BLaER1 treated with 17β-estradiol and CSF1 and Interleukin-3, amounts not matched to agents 10 nM and 100 nM (cell line): ENCODE measurements at regions not wholly inside any gene's neighbourhood (a gene's known extent, or its start where the extent isn't known, plus 50 kb on each side); places are given as distances from the start of the nearest gene placed in this dataset.

Experiments used
- H3K27ac ChIP-seq, 11 experiments: shearing (Covaris generic); formaldehyde crosslinking; 2 replicates each; pipeline ENCODE4 v1.8.1; 2022
- H3K27me3 ChIP-seq, 11 experiments: shearing (Covaris generic); formaldehyde crosslinking; 2 replicates each; pipeline ENCODE4 v1.8.1; 2022
- H3K36me3 ChIP-seq, 11 experiments: shearing (Covaris generic); formaldehyde crosslinking; 2 replicates each; pipeline ENCODE4 v1.8.1; 2022
- H3K4me1 ChIP-seq, 10 experiments: shearing (Covaris generic); formaldehyde crosslinking; 2 replicates each; pipeline ENCODE4 v1.8.1; 2022
- H3K4me2 ChIP-seq, 11 experiments: shearing (Covaris generic); formaldehyde crosslinking; 2 replicates each; pipeline ENCODE4 v1.8.1; 2022
- H3K4me3 ChIP-seq, 10 experiments: shearing (Covaris generic); formaldehyde crosslinking; 2 replicates each; pipeline ENCODE4 v1.8.1; 2022
- H3K9ac ChIP-seq, 11 experiments: shearing (Covaris generic); formaldehyde crosslinking; 2 replicates each; pipeline ENCODE4 v1.8.1; 2022
- H3K9me3 ChIP-seq, 11 experiments: shearing (Covaris generic); formaldehyde crosslinking; replicated peaks in 1 of 11; 2 replicates each; pipeline ENCODE4 v1.8.1; 2022
- H4K20me1 ChIP-seq, 11 experiments: shearing (Covaris generic); formaldehyde crosslinking; 2 replicates each; pipeline ENCODE4 v1.8.1; 2022
- Cebpa-rat ChIP-seq, 11 experiments: shearing (Covaris generic); IDR thresholded peaks; 2 replicates each; pipeline ENCODE4 v1.8.1; 2022

DNA sequence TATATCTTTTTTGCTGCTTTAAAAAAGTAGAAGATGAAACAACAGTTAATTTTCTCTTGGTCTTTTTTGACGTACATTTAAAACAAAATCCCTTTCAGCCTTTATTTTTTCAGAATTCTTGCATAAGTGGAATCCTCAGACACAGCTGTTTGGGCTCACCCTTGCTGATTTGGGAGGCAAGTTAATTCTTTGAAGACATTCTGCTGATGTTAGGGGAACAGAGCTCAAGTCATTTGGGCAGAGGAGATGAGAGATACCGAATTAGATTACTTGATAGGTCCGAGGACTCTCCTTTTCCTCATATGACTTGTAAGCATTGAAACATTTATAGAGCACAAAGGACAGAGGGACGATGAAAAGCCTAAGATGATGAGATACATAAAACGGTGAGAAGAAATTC is 567.9 kb upstream of the CITED2 start:
- Histone ChIP-seq H3K4me2 (no peak overlapping the region), H3K27me3 (no peaks in the 10 kb centered on the region), H3K36me3 (no peaks in the 10 kb centered on the region), H3K9me3 (no peaks in the 10 kb centered on the region), H3K27ac (no peak overlapping the region), H3K9ac (no peak overlapping the region), H3K4me1 (peaks cover 0 to 16% (median 0%) of the 10 kb centered on the region in 10 experiments; a peak in 6 of 20 replicates), H3K4me3 (no peak overlapping the region), H4K20me1 (no peaks in the 10 kb centered on the region)
- no peak for TF ChIP-seq Cebpa-rat (IDR thresholded peaks at IDR 0.05)

DNA sequence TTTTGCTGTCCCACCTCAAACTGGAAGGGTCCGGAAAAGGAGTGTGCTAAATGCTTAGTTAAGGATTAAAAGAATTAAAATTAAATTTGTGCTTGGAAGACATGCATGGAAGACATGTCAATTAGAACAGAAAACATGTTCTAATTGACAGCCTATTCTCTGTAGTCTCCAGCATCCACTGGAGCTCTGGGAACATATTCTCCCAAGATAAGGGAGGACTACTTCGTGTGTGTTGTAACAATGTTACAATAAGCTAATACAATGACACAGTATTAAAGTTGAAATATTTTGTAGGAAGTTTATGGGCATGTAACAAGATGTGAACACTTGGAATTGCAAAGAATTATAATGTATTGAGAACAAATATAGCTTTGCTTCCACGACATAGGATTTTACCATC is 567.4 kb upstream of the CITED2 start:
- H3K27ac ChIP-seq: peak overlapping the region in 2 of 11 experiments; percentile 36 to 38; a peak in 2 of 22 replicates
- no peaks in the 10 kb centered on the region for H3K36me3 ChIP-seq
- peak overlapping the region in 2 of 11 experiments; percentile 57 to 66; a peak in 3 of 22 replicates for H3K4me2 ChIP-seq
- H3K27me3 ChIP-seq: no peaks in the 10 kb centered on the region
- no peak overlapping the region for H3K9ac ChIP-seq
- H3K4me3 ChIP-seq: no peak overlapping the region
- no peaks in the 10 kb centered on the region for H3K9me3 ChIP-seq
- TF ChIP-seq Cebpa-rat (IDR thresholded peaks at IDR 0.05): no peak
- H3K4me1 ChIP-seq: peaks cover 0 to 16% (median 0%) of the 10 kb centered on the region in 10 experiments; a peak in 6 of 20 replicates
- no peaks in the 10 kb centered on the region for H4K20me1 ChIP-seq

DNA sequence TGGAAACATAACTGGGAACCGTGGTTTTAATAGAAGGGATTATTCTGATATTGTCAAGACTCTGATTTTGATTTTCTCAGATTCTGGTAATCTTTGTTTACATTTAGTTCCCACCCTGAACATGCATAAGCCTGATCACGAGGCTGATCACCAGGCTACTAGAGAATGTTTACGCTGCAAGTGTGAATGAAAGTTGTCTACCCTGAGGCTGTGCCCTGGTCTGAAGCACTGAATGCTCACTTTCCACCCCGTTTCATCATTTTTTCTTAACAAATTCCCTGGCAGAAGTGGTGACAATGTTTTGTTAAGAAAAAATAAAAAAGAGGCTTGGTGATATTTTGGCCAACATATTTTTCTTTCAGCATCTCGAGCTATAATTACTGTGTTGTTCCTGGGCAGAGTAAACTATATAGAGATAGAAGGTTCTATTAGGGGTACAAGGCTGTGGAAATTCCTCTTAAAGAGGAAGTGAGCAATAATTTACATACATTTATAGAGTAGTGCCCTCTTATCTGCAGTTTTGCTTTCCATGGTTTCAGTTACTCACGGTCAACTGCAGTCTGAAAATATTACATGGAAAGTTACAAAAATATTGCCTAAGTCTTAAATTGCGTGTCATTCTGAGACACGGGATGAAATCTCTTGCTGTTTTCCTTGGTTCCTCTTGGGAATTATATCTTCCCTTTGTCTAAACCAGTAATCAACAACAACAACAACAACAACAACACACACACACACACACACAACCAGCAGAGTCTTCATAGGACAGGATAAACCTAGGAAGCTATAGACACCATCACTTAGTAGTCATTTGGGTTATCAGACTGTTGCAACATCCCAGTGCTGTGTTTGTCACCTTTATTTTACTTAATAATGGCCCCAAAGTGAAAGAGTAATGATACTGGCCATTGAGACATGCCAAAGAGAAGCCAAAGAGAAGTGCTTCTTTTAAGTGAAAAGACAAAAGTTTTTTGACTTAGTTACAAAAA is 566.6 kb upstream of the CITED2 start:
- H3K9me3 ChIP-seq: no peaks in the 10 kb centered on the region
- no peak overlapping the region; a peak in 1 of 20 replicates for H3K4me3 ChIP-seq
- peak overlapping the region in 4 of 11 experiments; percentile 15 to 66 (median 38); a peak in 5 of 22 replicates for H3K4me2 ChIP-seq
- H3K4me1 ChIP-seq: peaks cover 0 to 16% (median 0%) of the 10 kb centered on the region in 10 experiments; a peak in 6 of 20 replicates
- no peak overlapping the region for H3K9ac ChIP-seq
- H3K27ac ChIP-seq: peak overlapping the region in 3 of 11 experiments; percentile 8 to 38 (median 36); a peak in 2 of 22 replicates
- no peak for TF ChIP-seq Cebpa-rat (IDR thresholded peaks at IDR 0.05)
- no peaks in the 10 kb centered on the region for H3K27me3 ChIP-seq
- no peaks in the 10 kb centered on the region for H4K20me1 ChIP-seq
- no peaks in the 10 kb centered on the region for H3K36me3 ChIP-seq

DNA sequence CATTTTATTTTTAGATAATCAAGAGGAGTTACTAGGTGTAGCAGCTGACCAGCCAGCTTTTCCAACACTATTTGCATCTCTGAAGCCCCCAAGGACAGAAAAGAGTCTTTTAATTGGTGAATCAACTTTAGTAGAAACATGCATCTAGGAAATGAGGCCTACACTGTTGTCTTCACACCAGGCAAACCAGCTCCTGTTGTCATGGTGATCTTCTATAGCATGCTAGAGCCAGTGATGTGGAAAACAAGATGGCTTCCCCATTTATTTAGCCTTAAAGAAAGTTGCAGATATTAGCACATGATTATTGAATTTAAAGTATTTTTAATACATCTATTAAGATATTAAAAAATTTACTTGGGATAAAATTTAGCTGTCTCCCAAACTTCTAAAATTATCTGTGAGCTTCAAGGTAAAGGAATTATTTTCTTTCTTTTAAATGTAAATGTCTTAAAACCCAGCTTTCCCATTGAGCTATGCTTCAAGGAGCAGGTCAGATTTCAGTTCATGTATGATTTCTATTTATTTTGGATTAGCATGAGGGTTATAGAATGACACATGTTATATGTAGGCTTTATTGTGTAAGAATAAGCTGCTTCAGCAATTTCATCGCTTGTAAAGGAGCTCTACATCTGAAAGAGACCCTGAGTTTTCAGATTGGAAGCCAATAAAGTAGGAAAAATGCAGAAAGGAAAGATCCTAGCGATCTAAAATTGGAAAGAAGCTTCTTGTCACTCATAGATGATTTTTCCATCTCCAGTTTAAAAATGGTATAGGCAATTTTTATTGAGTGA is 564.9 kb upstream of the CITED2 start:
- Histone ChIP-seq H3K27me3 (no peaks in the 10 kb centered on the region), H3K9ac (no peak overlapping the region), H3K4me3 (no peak overlapping the region), H3K4me1 (peaks cover 0 to 16% (median 0%) of the 10 kb centered on the region in 10 experiments; a peak in 6 of 20 replicates), H3K9me3 (no peaks in the 10 kb centered on the region), H3K36me3 (no peaks in the 10 kb centered on the region), H4K20me1 (no peaks in the 10 kb centered on the region), H3K27ac (no peak overlapping the region), H3K4me2 (no peak overlapping the region)
- no peak for TF ChIP-seq Cebpa-rat (IDR thresholded peaks at IDR 0.05)

DNA sequence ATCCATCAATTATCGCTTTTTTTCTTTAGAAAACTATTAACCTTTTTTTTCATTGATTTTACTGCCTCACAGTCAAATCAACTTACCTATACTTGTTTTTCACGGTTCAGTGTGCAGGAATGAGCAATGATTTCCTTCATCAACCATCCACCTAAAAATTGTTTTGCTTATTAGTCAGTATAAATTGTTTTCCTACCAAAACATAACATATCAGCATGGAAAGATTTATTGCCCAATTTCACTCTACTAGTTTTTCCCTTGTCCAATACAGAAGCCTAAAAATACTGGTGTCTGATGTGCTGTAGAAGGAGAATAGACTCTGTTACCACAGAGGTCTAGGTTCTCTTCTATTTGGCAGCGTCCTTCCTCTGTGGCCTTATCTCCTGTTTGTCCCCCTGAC is 558.2 kb upstream of the CITED2 start:
- H3K36me3 ChIP-seq: no peaks in the 10 kb centered on the region
- no peaks in the 10 kb centered on the region for H3K9me3 ChIP-seq
- no peaks in the 10 kb centered on the region for H4K20me1 ChIP-seq
- H3K4me1 ChIP-seq: 0 out of 20 replicates have a peak, but pooled peaks cover 0 to 4% (median 0%) of the 10 kb centered on the region in 10 experiments
- H3K27me3 ChIP-seq: no peaks in the 10 kb centered on the region
- TF ChIP-seq Cebpa-rat (IDR thresholded peaks at IDR 0.05): no peak
- no peak overlapping the region for H3K4me2 ChIP-seq
- no peak overlapping the region for H3K27ac ChIP-seq
- no peak overlapping the region for H3K9ac ChIP-seq
- H3K4me3 ChIP-seq: no peak overlapping the region

DNA sequence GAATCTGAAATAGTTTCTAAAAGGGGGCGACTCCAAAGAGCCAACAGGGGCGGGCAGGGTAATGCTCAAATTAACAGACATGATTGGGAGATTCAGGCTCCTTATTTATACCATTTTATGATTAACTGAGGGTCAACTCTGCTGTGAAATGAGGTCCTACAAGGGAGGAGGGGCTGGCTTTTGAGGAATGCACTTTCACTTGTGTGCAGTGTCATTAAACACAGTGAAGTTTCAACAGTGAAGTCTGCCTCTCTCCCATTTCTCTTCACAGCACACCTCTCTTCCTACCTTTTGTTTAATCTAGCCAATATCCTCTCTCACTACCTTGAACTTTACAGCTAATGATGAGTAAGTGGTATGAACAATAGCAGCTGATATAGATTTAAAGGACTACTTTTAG is 557.3 kb upstream of the CITED2 start:
- no peak for TF ChIP-seq Cebpa-rat (IDR thresholded peaks at IDR 0.05)
- Histone ChIP-seq H3K27me3 (no peaks in the 10 kb centered on the region), H3K9ac (no peak overlapping the region), H3K4me1 (0 out of 20 replicates have a peak, but pooled peaks cover 0 to 5% (median 0%) of the 10 kb centered on the region in 10 experiments), H4K20me1 (no peaks in the 10 kb centered on the region), H3K4me2 (no peak overlapping the region), H3K4me3 (no peak overlapping the region), H3K9me3 (no peaks in the 10 kb centered on the region), H3K36me3 (no peaks in the 10 kb centered on the region), H3K27ac (no peak overlapping the region)

DNA sequence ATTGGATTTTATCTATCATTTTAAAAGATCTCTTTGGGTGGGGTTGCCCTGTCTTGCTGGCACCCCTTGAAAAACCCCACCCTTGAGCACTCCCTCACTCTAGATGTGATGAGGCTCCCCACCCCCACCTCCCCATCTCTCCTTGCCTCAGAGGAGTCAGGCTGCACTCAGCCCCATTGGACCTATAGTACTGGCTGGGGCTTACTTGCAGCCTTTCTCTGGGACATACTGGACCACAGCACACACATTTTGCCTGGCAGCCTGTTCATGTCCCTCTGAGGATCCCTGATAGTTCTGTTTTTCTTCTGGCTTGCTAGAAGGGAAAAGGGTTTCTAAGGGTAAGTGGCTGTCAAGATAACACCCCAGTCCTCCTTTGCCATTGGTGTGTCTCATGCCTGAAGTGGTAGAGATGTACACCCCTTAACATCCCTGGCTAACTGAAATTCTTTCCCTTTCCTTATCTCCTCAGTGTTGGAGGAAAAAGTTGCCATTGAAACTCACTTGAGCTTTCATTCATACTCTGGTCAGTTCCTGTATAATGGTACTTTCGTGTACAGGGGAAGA is 553.4 kb upstream of the CITED2 start:
- Histone ChIP-seq H3K36me3 (no peaks in the 10 kb centered on the region), H3K4me3 (no peak overlapping the region), H3K4me1 (0 out of 20 replicates have a peak, but pooled peaks cover 0 to 5% (median 0%) of the 10 kb centered on the region in 10 experiments), H3K4me2 (no peak overlapping the region), H3K9me3 (no peaks in the 10 kb centered on the region), H3K27ac (no peak overlapping the region; a peak in 1 of 22 replicates), H3K9ac (no peak overlapping the region), H3K27me3 (no peaks in the 10 kb centered on the region), H4K20me1 (no peaks in the 10 kb centered on the region)
- TF ChIP-seq Cebpa-rat (IDR thresholded peaks at IDR 0.05): no peak

DNA sequence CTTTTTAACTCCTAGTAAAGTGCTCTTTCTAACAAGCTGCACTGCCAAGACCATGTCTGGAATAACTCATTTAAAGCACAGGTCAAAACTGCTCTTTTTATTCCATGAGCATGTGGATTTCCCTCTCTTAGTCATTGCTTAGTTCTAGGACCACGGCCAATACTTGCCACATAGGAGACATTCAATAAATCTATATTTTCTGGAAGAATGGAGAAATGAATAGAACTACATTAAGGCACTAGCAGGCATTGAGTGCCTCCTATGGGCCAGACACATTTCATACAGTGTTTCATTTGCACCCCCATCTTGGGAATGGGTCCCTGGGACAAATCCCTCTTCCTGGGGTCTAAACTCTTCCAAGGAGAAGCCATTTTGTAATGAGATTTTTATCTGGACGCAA is 552.8 kb upstream of the CITED2 start:
- Histone ChIP-seq H3K4me2 (no peak overlapping the region), H4K20me1 (no peaks in the 10 kb centered on the region), H3K36me3 (no peaks in the 10 kb centered on the region), H3K4me3 (no peak overlapping the region), H3K27ac (no peak overlapping the region), H3K4me1 (0 out of 20 replicates have a peak, but pooled peaks cover 0 to 5% (median 0%) of the 10 kb centered on the region in 10 experiments), H3K27me3 (no peaks in the 10 kb centered on the region), H3K9ac (no peak overlapping the region), H3K9me3 (no peaks in the 10 kb centered on the region)
- no peak for TF ChIP-seq Cebpa-rat (IDR thresholded peaks at IDR 0.05)

DNA sequence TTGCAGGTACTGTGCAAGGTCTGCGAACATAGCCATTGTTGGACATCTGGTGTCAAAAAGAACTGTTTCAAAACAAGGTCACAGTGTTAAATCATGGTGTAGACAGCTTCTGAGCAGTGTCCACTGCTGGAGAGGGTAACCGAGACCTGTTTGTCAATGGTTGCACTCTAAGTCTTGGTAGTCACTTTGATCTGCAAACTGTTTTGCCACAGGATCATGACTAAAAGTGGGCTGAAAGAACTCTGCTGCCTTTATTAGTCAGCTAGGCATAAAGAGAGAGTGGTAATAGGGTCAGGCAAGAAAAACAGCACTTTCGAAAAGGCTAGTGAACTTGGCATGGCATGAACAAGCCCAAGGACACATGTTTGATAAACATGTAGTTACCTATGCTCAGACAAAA is 552.3 kb upstream of the CITED2 start:
- TF ChIP-seq Cebpa-rat (IDR thresholded peaks at IDR 0.05): no peak
- H4K20me1 ChIP-seq: no peaks in the 10 kb centered on the region
- H3K4me1 ChIP-seq: 0 out of 20 replicates have a peak, but pooled peaks cover 0 to 5% (median 0%) of the 10 kb centered on the region in 10 experiments
- H3K9ac ChIP-seq: no peak overlapping the region
- H3K9me3 ChIP-seq: no peaks in the 10 kb centered on the region
- no peak overlapping the region for H3K4me2 ChIP-seq
- H3K4me3 ChIP-seq: no peak overlapping the region
- no peaks in the 10 kb centered on the region for H3K36me3 ChIP-seq
- H3K27me3 ChIP-seq: no peaks in the 10 kb centered on the region
- no peak overlapping the region for H3K27ac ChIP-seq
